ENCODE measurements at regions not wholly inside any gene's neighbourhood (a gene's known extent, or its start where the extent isn't known, plus 50 kb on each side); places are given as distances from the start of the nearest gene placed in this dataset.

GRCh38 chr11:79570104-79570503, 129.3 kb upstream of the TENM4 start:
- WGBS, 2 experiments (ENCODE audit: extremely low coverage in 1 of 2, insufficient coverage in 1 of 2, insufficient read length in 1 of 2, insufficient replicate concordance in 2 of 2, low coverage in 1 of 2, low lambda C conversion rate in 2 of 2, missing lambda C conversion rate in 1 of 2) = 75% methylated on average over 2 of the region's 2 CpGs; no CpG with 5 or more reads in 1 of the 2 experiments
- Histone ChIP-seq H2AK5ac (ENCODE audit: low read depth, low read length) (no peak overlapping the region), H2BK20ac (ENCODE audit: low read length) (no peak overlapping the region), H4K91ac (replicated peaks; ENCODE audit: insufficient read length, low read length) (no peak overlapping the region), H3K4me2 (ENCODE audit: insufficient read depth in 1 of 2, low read depth in 2 of 2, low read length in 2 of 2) (no peak overlapping the region), H2BK120ac (replicated peaks; ENCODE audit: low read depth, low read length) (no peak overlapping the region), H3K4ac (replicated peaks; ENCODE audit: insufficient read length, low read depth, low read length) (no peak overlapping the region), H3K4me1 (replicated peaks in 1 of 4; ENCODE audit: control insufficient read depth in 3 of 4, insufficient read depth in 4 of 4, low read length in 3 of 4) (no peaks in the 10 kb centered on the region), H3K23me2 (ENCODE audit: low read depth, low read length) (no peaks in the 10 kb centered on the region), H3K23ac (ENCODE audit: insufficient read length) (no peak overlapping the region), H3K4me3 (ENCODE audit: extremely low read depth in 1 of 4, insufficient read depth in 2 of 4, low read depth in 3 of 4, low read length in 4 of 4) (no peak overlapping the region), H3K9ac (replicated peaks in 1 of 4; ENCODE audit: extremely low read depth in 1 of 4, low read depth in 3 of 4, low read length in 3 of 4) (no peak overlapping the region), H3K36me3 (ENCODE audit: control insufficient read depth in 2 of 4, insufficient read depth in 4 of 4, low read length in 3 of 4) (no peaks in the 10 kb centered on the region), H3K79me2 (ENCODE audit: control insufficient read depth in 1 of 2, insufficient read depth in 2 of 2, low read length in 2 of 2) (no peaks in the 10 kb centered on the region), H3K14ac (ENCODE audit: insufficient read length) (no peak overlapping the region), H2BK5ac (ENCODE audit: low read depth, low read length) (no peak overlapping the region), H3K18ac (ENCODE audit: extremely low read depth, low read length) (no peak overlapping the region), H2AFZ (ENCODE audit: low read length) (no peak overlapping the region), H3K79me1 (ENCODE audit: low read depth, low read length) (no peaks in the 10 kb centered on the region), H3K9me3 (ENCODE audit: insufficient read depth in 2 of 2, low read depth in 1 of 2, low read length in 1 of 2) (no peaks in the 10 kb centered on the region), H4K5ac (ENCODE audit: insufficient read length, low read depth, low read length) (no peak overlapping the region), H4K20me1 (replicated peaks in 1 of 2; ENCODE audit: control insufficient read depth in 1 of 2, insufficient read depth in 2 of 2, low read length in 2 of 2) (no peaks in the 10 kb centered on the region), H3K27ac (ENCODE audit: low read depth, low read length) (no peak overlapping the region), H4K8ac (ENCODE audit: extremely low read depth, insufficient read depth, low read length) (no peak overlapping the region), H2BK15ac (ENCODE audit: low read length) (no peak overlapping the region), H2BK12ac (ENCODE audit: low read depth, low read length) (no peak overlapping the region), H3K27me3 (replicated peaks in 1 of 4; ENCODE audit: control insufficient read depth in 3 of 4, extremely low read depth in 1 of 4, insufficient read depth in 3 of 4, low read length in 3 of 4) (no peaks in the 10 kb centered on the region), H3K56ac (replicated peaks; ENCODE audit: insufficient read length, low read depth, low read length) (no peak overlapping the region)
- ChIA-PET POLR2A (ENCODE audit: partially characterized antibody) (no interaction called here), CTCF (ENCODE audit: partially characterized antibody) (interaction anchor here (1.6 to 1.7 kb wide), 2 partner anchors 8 to 169 kb away, joined by 3 to 6 read pairs; no protein-coding TSS in a partner anchor)
- DNase-seq (ENCODE audit: low read depth in 1 of 2, low spot score in 2 of 2) (no peak), FAIRE-seq (no peak)
- no peak for TF ChIP-seq RFX5 (IDR thresholded peaks at IDR 0.05; ENCODE audit: borderline replicate concordance, low read depth, low read length)
- no peak for TF ChIP-seq KDM5A (IDR thresholded peaks at IDR 0.05; ENCODE audit: low read length)
- no peak for TF ChIP-seq CBX5 (IDR thresholded peaks at IDR 0.05; ENCODE audit: low read depth, low read length)
- no peak for TF ChIP-seq SIX5 (IDR thresholded peaks at IDR 0.05; ENCODE audit: low read depth, low read length)
- no peak for TF ChIP-seq ZNF274 (IDR thresholded peaks at IDR 0.05; ENCODE audit: borderline replicate concordance, extremely low read depth, low read length)
- no peak for TF ChIP-seq SIN3A (conservative IDR thresholded peaks at IDR 0.05 in 1 of 2, IDR thresholded peaks at IDR 0.05 in 1 of 2; ENCODE audit: low read depth in 1 of 2, low read length in 2 of 2)
- TF ChIP-seq TAF7 (optimal IDR thresholded peaks at IDR 0.05; ENCODE audit: borderline replicate concordance, low read depth, low read length) = no peak

Data from H1 (cell line).